ENCODE measurements at regions not wholly inside any gene's neighbourhood (a gene's known extent, or its start where the extent isn't known, plus 50 kb on each side); places are given as distances from the start of the nearest gene placed in this dataset.
A peak's percentile ranks its signal among the peaks of the same experiment; 100 is the strongest.

- Histone ChIP-seq H2BK120ac (replicated peaks; ENCODE audit: low read depth, low read length) (no peak overlapping the region), H4K20me1 (replicated peaks in 1 of 2; ENCODE audit: control insufficient read depth in 1 of 2, insufficient read depth in 2 of 2, low read length in 2 of 2) (no peaks in the 10 kb centered on the region), H3K23ac (ENCODE audit: insufficient read length) (no peak overlapping the region), H3K27ac (ENCODE audit: low read depth, low read length) (no peak overlapping the region), H3K27me3 (replicated peaks in 1 of 4; ENCODE audit: control insufficient read depth in 3 of 4, extremely low read depth in 1 of 4, insufficient read depth in 3 of 4, low read length in 3 of 4) (peaks cover 11 to 21% (median 20%) of the 10 kb centered on the region in 4 experiments), H3K18ac (ENCODE audit: extremely low read depth, low read length) (no peak overlapping the region), H3K4me1 (replicated peaks in 1 of 4; ENCODE audit: control insufficient read depth in 3 of 4, insufficient read depth in 4 of 4, low read length in 3 of 4) (peaks cover 0 to 4% (median 2%) of the 10 kb centered on the region in 4 experiments; a peak in 6 of 7 replicates), H3K36me3 (ENCODE audit: control insufficient read depth in 2 of 4, insufficient read depth in 4 of 4, low read length in 3 of 4) (no peaks in the 10 kb centered on the region), H3K9ac (replicated peaks in 1 of 4; ENCODE audit: extremely low read depth in 1 of 4, low read depth in 3 of 4, low read length in 3 of 4) (no peak overlapping the region), H3K4me2 (ENCODE audit: insufficient read depth in 1 of 2, low read depth in 2 of 2, low read length in 2 of 2) (no peak overlapping the region), H4K5ac (ENCODE audit: insufficient read length, low read depth, low read length) (no peak overlapping the region), H3K14ac (ENCODE audit: insufficient read length) (no peak overlapping the region), H2AK5ac (ENCODE audit: low read depth, low read length) (no peak overlapping the region), H3K9me3 (ENCODE audit: insufficient read depth in 2 of 2, low read depth in 1 of 2, low read length in 1 of 2) (no peaks in the 10 kb centered on the region), H3K79me2 (ENCODE audit: control insufficient read depth in 1 of 2, insufficient read depth in 2 of 2, low read length in 2 of 2) (no peaks in the 10 kb centered on the region), H3K4me3 (ENCODE audit: extremely low read depth in 1 of 4, insufficient read depth in 2 of 4, low read depth in 3 of 4, low read length in 4 of 4) (no peak overlapping the region), H3K4ac (replicated peaks; ENCODE audit: insufficient read length, low read depth, low read length) (peak overlapping the region; percentile 8), H3K56ac (replicated peaks; ENCODE audit: insufficient read length, low read depth, low read length) (no peak overlapping the region), H2BK20ac (ENCODE audit: low read length) (no peak overlapping the region), H2BK15ac (ENCODE audit: low read length) (no peak overlapping the region), H3K79me1 (ENCODE audit: low read depth, low read length) (no peaks in the 10 kb centered on the region), H2BK12ac (ENCODE audit: low read depth, low read length) (no peak overlapping the region), H2BK5ac (ENCODE audit: low read depth, low read length) (no peak overlapping the region), H4K8ac (ENCODE audit: extremely low read depth, insufficient read depth, low read length) (no peak overlapping the region), H2AFZ (ENCODE audit: low read length) (no peak overlapping the region), H3K23me2 (ENCODE audit: low read depth, low read length) (no peaks in the 10 kb centered on the region), H4K91ac (replicated peaks; ENCODE audit: insufficient read length, low read length) (no peak overlapping the region)
- ChIA-PET CTCF (ENCODE audit: partially characterized antibody) (interaction anchor here (6.2 kb wide), 1 partner anchor 23 kb away, joined by 38 read pairs; no protein-coding TSS in a partner anchor), POLR2A (ENCODE audit: partially characterized antibody) (no interaction called here)
- 100% methylated on average over 1 of the region's 1 CpG; no CpG with 5 or more reads in 1 of the 2 experiments for WGBS, 2 experiments (ENCODE audit: extremely low coverage in 1 of 2, insufficient coverage in 1 of 2, insufficient read length in 1 of 2, insufficient replicate concordance in 2 of 2, low coverage in 1 of 2, low lambda C conversion rate in 2 of 2, missing lambda C conversion rate in 1 of 2)
- FAIRE-seq (no peak), DNase-seq (ENCODE audit: low read depth in 1 of 2, low spot score in 2 of 2) (no peak)
- TF ChIP-seq CBX8 (IDR thresholded peaks at IDR 0.05; ENCODE audit: borderline replicate concordance, low read depth, low read length) (no peak), RXRA (IDR thresholded peaks at IDR 0.05; ENCODE audit: insufficient read depth, low read depth, low read length) (no peak), YY1 (IDR thresholded peaks at IDR 0.05; ENCODE audit: low read depth, low read length) (no peak), FOSL1 (IDR thresholded peaks at IDR 0.05; ENCODE audit: insufficient read depth, low read depth, low read length) (no peak), TAF1 (IDR thresholded peaks at IDR 0.05; ENCODE audit: low read depth, low read length) (no peak), TAF7 (optimal IDR thresholded peaks at IDR 0.05; ENCODE audit: borderline replicate concordance, low read depth, low read length) (no peak), BCL11A (IDR thresholded peaks at IDR 0.05; ENCODE audit: low read depth in 2 of 2, low read length in 2 of 2) (no peak), SIN3A (conservative IDR thresholded peaks at IDR 0.05 in 1 of 2, IDR thresholded peaks at IDR 0.05 in 1 of 2; ENCODE audit: low read depth in 1 of 2, low read length in 2 of 2) (no peak), GABPA (IDR thresholded peaks at IDR 0.05; ENCODE audit: borderline replicate concordance, insufficient read depth, low read length) (no peak), TEAD4 (IDR thresholded peaks at IDR 0.05; ENCODE audit: low read depth, low read length) (no peak), RBBP5 (IDR thresholded peaks at IDR 0.05; ENCODE audit: borderline replicate concordance, low read depth, low read length) (no peak), SUZ12 (IDR thresholded peaks at IDR 0.05; ENCODE audit: low read length) (no peak), EZH2 (IDR thresholded peaks at IDR 0.05; ENCODE audit: low read depth, low read length, severe bottlenecking) (no peak)
Measured at GRCh38 chr10:80900661-80901060, 363.0 kb downstream of the SH2D4B start.
